ENCODE measurements at regions not wholly inside any gene's neighbourhood (a gene's known extent, or its start where the extent isn't known, plus 50 kb on each side); places are given as distances from the start of the nearest gene placed in this dataset.
"Not testable (repeated sequence)": the region's sequence is repeated elsewhere in the genome, so short reads cannot be mapped to it uniquely, and the experiment has no call there.

DNA sequence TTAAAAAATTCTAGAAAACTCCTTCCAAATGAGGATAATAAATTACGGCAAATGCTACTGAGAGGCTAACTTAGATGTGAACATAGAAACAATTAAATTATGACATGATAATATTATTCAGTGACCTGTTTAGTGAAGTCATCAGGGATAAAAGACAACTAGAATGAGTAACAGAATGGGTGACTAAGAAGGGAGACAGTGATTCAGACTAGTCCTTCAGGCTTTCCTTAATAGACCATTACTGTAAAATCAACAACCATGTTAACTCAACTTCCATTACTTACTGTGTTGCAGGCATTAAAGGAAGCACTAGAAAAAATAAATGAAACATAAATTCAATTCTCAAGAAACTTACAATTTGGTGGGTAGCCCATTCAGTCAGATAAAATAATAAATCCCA is 543.9 kb upstream of the LRFN5 start:
- no peak for DNase-seq

DNA sequence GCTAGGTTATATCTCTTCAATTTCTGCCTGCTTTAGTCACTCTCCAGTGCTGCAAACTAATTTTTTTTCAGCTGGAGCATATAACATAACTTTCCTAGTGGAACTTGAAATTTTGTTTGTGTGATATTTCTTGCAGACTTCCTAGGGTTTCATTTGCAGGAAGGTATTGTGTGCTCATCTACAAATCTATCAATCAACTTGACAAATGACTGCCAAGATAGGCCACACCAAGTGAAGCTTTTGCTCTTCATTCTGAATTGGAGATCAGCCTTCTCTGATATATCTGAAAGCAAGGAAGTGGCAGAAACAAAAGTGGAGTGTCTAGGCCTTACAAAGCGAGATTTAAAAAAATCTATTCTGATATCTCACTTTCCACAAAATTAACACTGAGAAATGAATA is 551.1 kb upstream of the LRFN5 start:
- no peak for DNase-seq

DNA sequence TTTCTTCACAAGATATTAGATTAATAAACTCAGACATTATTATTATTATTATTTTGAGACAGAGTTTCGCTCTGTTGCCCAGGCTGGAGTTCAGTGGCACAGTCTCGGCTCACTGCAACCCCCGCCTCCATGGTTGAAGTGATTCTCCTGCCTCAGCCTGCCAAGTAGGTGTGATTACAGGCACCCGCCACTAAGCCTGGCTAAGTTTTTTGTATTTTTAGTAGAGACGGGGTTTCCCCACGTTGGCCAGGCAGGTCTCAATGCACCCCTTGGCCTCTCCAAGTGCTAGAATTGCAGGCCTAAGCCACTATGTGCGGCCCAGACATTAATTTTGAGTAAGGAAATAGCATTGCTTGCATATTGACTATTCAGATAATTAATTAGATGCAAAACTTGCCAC is 554.9 kb upstream of the LRFN5 start:
- no peak for DNase-seq

DNA sequence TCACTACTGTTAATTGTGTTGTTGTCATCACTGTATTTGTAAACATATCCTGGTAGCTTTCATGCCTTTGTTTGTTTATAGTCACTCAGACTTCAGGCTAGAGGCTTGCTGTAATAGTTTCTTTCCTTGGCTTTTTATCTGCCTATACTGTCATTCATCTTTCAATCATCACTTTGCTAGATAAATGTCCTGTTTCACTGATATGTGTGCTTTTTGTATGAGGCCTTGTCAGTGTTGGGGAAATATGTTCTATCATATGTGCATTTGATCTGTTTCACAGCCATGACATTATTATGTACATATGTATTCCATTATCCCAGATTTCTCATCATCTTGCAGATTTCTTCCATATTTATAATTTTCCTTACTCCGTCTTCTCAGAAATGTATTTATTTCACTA is 558.9 kb upstream of the LRFN5 start:
- DNase-seq = peak; percentile 32

DNA sequence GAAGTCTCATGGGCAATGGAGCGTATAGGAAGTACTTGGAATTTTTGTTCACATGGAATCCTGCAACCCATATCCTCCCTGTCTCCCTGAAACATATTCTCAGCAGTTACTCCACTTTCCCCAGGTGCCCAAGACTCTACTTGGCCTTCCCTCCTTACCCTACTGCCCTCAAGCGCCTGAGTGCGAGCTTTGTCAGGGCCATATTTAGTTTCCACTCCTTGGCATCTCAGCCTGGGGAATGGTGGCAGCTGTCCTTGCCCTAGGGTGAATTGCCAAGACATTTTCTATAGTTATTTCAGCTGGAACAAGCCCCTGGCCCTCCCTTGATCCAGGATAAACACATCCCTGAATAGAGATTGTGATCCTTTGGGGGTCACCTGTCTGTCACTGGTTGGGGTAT is 569.3 kb upstream of the LRFN5 start:
- no peak for DNase-seq

DNA sequence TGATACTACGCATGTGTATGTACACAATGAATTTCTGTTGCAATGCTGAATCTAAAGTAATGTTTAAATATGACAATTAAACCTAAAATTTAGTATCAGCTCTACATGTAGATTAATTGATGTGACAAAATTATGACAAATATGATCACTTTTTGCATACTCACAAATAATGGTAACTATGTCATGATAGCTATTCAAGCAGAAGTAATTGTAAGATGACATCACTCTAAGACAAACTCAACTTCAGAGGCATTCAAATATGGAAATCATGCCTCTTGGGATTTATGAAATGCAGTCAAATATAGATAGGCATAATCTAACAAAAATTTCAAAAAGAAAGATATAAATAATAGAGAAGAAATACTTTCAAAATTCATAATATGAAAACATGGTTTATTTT is 571.7 kb upstream of the LRFN5 start:
- no peak for DNase-seq

DNA sequence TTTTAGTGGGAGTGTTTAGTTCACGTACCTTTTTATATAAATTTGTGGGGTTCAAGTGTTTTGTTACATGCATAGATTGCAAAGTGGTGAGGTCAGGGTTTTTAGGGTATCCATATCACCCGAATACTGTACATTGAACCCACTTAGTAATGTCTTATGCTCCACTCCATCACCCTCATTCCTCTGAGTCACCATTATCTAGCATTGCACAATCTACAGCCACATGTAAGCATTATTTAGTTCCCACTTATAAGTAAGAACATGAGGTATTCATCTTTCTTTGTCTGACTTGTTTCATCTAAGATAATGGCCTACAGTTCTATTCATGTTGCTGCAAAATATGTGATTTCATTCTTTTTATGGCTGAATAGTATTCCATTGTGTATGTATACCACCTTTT is 583.7 kb upstream of the LRFN5 start:
- no peak for DNase-seq

DNA sequence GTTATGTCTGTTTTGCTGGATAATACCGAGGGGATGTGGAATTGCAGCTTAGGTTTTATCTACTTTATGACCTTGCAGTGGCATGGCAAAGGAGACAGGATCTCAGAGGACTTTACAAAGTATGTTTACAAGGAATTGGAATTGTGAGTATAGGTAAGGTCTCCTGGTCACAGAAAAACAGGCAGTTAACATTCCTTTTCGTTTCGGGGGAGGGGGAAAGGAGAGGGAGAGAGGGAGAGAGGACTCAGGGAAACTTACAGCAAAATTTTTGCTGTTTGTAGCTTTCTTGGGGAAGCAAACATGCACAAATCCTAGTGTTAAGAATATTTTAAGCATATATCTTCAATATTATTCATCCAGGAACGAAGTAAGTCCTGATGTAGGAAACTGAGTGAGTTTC is 590.5 kb upstream of the LRFN5 start:
- DNase-seq = no peak

DNA sequence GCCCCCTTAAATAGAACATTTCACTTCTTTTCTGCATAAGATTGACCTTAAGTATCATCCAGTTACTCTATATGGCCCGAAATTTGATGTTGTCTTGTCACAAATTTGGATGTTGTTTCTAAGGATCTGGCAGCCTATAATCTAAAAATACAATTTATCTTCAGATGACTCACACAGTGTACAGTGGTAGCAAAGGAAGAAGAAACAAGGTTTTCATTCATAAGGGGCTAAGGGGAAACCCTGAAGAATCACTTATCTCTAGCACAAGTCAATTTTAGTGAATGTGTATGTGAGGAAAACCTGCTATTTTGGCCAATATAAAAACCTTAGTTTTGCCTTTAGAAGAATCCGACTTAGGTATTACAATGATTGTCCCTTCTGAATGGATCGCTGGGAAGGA is 606.3 kb upstream of the LRFN5 start:
- no peak for DNase-seq

DNA sequence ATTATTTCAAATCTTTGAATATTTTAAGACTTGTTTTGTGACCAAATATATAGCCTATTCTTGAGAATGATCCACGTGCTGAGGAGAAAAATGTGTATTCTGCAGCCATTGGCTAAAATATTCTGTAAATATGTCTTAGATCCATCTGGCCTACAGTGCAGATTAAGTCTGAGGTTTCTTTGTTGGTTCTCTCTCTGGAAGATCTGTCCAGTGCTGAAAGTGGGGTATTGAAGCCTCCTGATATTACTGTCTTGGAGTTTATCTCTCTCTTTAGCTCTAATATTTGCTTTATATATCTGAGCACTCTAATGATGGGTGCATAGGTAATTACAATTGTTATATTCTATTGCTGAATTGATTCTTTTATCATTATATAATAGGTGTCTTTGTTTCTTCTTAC is 617.4 kb upstream of the LRFN5 start:
- DNase-seq = no peak

DNA sequence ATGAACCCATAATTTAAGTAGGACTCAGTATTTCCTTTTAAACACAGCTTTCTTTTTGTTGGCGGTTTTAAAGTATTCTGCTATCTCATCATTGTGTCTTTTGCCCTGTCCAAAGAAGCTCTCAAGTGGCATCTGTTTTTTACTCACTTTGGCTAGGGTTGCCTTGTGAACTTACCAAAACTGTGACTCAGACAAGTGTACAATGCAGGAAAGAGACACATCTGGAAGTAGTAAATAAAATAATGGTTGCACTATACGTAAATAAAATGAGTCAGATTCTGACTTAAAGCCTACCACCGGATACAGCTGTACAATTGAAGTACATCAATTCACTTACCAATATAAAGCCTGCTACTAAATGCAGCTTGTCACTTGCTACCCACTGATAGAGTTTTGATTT is 619.2 kb upstream of the LRFN5 start:
- no peak for DNase-seq

DNA sequence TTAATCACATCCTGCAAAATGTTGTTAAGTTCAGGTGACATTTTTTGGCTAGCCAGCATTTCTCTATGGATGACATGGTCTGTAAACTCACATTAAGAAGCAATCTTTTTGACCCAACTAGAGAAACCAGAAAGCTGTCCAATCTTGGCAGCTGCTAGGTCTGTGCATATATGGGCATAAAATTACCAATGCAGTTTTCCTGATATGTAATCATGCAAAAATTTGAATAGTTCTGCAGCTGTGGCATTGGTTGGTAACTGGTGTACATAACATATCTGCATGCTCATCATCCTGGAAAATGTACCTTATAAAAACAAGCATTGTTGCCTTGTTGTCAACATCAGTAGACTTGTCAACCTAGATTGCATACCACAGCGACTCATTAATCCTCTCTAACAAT is 620.0 kb upstream of the LRFN5 start:
- DNase-seq = no peak

DNA sequence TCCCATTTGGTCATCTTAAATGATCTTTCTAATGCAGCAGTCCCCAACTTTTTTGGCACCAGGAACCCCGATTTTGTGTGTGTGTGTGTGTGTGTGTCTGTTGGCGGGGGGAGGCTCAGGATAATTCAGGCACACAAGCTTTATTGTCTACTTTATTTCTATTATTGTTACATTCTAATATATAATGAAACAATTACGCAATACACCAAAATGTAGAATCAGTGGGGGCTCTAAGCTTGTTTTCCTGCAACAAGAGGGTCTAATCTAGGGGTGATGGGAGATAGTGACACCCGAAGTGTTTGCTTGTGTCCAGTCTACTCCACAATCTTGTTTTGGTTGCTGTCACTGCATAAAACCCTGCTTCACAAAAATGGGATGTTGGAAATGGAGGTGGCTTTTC is 621.1 kb upstream of the LRFN5 start:
- DNase-seq = no peak

DNA sequence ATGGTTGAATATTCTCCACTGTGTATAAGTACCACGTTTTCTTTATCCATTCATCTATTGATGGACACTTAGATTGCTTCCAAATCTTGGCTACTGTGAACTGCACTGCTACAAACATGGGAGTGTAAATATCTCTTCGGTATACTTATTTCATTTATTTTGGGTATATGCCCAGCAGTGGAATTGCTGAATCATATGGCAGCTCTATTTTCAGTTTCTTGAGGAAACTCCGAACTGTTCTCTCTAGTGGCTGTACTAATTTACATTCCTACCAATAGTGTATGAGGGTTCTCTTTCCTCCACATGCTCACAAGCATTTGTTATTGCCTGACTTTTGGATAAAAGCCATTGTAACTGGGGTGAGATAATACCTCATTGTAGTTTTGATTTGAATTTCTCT is 623.1 kb upstream of the LRFN5 start:
- DNase-seq = no peak

DNA sequence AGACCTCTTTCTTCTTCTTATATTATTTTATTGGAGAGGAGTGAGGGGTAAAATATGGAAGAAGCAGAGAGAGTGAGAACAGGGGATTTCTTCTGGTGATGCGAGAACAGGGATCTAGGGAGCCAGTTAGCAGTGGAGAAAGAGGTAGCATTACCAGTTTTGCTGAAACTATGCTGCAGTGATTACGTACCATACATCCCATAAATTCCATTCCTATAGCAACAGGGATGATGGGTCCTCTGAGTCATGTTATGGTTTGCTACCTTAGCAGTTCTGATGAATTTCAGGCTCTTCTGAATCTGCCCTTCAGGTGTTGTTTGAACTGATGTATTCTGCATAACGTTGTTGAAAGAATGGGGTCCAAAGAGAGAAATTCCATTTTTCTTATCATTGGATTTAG is 625.4 kb upstream of the LRFN5 start:
- no peak for DNase-seq

DNA sequence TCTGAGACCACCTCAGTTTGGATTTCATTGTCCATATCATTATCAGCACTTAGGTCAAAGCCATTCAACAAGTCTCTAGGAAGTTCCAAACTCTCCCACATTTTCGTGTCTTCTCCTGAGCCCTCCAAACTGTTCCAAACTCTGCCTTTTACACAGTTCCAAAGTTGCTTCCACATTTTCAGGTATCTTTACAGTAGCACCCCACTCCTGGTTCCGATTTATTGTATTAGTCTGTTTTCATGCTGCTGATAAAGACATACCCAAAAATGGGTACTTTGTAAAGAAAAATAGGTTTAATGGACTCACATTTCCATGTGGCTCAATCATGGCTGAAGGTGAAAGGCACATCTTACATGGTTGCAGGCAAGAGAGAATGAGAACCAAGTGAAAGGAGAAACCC is 646.4 kb upstream of the LRFN5 start:
- DNase-seq = not testable (repeated sequence)

DNA sequence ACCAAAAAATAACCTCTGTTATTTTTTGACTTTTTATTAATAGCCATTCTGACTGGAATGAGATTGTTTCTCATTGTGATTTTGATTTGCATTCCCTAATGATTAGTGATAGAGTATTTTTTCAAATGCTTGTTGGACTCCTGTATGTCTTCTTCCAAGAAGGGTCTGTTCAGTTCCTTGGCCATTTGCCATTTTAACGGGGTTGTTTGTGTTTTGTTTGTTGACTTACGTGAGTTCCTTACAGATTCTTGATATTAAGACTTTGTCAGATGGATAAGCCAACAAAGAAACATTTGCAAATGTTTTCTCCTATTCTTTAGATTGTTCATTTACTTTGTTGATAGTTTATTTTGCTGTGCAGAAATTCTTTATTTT is 651.6 kb upstream of the LRFN5 start:
- DNase-seq = no peak

DNA sequence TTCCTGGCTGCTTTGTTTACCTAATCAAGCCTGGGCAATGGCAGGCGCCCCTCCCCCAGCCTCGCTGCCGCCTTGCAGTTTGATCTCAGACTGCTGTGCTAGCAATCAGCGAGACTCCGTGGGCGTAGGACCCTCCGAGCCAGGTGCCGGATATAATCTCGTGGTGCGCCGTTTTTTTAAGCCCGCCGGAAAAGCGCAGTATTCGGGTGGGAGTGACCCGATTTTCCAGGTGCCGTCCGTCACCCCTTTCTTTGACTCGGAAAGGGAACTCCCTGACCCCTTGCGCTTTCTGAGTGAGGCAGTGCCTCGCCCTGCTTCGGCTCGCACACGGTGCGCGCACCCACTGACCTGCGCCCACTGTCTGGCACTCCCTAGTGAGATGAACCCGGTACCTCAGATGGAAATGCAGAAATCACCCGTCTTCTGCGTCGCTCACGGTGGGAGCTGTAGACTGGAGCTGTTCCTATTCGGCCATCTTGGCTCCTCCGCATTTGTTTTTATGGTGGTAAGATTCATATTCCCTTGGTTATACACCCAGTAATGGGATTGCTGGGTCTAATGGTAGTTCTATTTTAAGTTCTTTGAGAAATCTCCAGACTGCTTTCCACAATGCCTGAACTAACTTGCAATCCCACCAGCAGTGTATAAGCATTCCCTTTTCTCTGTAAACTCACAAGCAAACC is 652.1 kb upstream of the LRFN5 start:
- not testable (repeated sequence) for DNase-seq

DNA sequence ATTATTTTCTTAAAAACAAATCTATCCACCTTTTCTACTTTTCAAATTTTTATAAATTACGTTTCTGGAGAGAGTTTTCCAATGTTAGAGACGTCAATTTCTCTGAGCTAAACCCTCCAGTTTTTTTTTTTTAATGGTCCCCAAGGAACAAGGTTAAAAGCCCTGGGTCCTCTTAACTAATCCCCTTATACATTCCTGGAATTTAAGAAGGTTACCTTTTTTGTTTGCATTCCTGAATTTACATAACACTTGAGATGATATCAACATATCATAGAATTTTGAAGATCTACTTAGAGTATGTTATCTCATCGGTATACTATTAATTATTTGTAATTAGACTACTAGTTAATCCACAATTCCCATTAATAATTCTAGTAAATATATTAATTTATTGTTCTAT is 662.2 kb upstream of the LRFN5 start:
- no peak for DNase-seq

DNA sequence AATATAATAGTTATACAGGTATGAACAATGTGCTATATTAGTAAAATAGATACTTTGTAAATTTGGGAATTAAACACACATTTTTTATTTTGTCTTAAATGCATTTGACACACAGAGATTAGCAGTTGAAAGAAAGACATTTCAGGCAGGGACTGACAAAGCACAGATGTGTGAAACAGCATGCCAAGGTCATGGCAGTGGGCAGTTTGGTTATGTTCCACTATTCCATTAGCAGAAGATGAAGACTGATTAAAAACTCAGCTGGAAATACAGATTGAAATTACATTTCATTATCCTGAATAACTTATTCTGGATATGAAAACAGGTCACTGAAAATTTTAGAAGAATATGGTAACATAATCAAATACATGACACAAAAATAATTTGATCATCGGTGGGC is 669.8 kb upstream of the LRFN5 start:
- DNase-seq = no peak

DNA sequence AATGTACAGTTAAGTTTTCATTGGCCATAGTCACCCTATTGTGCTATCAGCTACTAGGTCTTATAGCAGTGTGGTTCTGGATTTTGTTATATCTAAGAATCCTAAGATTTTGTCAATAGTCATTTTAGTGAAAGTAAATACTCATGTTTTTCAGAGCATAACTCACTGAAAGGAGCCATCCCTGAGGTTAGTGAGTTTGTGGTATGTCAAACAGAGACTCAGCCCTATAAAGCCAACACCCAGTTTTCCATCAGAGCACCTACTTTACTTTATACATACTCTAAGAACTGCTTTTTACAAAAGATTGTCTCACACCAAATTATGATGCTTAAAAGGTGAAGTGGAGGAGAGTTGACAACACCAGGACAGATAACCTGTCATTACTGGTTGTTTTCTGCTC is 686.3 kb upstream of the LRFN5 start:
- DNase-seq = no peak

DNA sequence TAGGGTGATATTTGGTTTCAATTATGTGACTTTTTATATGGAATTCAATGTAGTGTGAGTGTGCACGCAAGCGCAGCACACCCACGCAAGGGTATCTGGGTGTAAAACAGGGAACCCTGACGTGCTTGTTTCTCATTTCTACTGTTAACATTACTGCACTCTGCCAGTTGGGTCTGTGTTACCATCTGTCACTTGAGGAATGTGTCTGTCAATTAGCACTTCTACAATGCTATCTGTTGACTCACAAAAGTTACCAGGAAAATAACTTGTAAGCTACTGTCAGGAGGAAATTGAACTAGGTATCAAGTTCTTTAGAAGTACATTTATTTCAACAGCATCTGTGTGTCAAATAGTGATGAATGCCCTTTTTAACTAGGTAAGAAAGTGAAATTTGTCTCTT is 695.5 kb upstream of the LRFN5 start:
- no peak for DNase-seq

DNA sequence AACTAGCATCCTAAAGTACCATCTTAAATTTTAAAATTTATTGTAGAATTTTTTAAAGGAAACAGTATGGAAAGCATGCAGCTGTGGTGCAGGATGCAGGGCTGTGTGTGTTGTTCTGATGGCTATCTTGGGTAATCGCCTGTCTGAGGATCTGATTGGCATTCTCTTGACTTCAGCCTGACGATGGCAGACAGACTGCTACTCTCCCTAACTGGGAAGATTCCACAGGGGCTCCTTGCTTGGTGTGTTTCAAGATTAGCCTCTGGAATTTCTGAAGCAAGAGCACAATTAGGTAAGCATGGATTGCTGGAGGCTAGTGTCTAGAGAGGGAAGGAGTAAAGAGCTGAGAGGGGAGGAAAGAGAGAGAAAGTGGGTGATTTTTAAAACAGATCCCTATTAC is 696.8 kb upstream of the LRFN5 start:
- no peak for DNase-seq

DNA sequence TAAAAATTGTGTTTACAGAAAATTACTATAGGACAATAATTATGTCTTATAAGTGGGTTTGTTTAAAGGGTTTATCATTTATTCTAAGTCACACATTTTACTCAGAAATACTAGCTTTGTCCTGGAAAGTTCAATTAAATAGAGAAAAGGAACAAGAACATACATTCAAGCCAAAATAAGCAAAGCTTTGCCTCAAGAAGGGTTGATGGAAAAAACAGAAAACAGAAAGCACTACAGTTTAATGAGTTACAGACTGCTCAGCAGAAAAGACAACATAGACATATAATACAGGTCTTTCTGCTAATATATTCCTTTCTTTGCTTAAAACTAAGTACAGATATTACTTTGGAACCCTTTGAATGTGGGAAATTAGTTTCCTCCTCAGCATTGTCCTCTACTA is 703.0 kb upstream of the LRFN5 start:
- no peak for DNase-seq

DNA sequence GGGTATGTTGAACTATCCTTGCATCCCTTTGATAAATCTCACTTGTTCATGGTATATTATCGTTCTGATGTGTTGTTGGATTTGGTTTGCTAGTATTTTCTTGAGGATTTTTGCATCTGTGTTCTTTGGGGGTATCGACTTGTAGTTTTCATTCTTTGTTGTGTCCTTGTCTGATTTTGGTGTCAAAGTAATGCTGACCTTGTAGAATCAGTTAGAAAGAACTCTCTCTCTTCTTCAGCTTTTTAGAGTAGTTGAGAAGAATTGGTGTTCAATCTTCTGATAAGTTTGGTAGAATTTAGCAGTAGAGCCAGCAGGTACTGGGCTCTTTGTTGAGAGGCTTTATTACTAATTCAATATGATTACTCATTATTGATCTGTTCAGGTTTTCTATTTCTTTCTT is 707.2 kb upstream of the LRFN5 start:
- no peak for DNase-seq

Measured in skin of body (tissue), 1 donor.